Activated T-helper 17 cell treated with anti-CD3 and anti-CD28 coated beads, Interleukin-2, amount 50 U/mL, for 72 hours (primary cell): ENCODE measurements at regions not wholly inside any gene's neighbourhood (a gene's known extent, or its start where the extent isn't known, plus 50 kb on each side); places are given as distances from the start of the nearest gene placed in this dataset.

ENCODE experiments used
- ATAC-seq: fragments of 150-1000 bp; cut with Tn5 transposase; replicated peaks from 2 replicates; pipeline ENCODE4 v1.10.0; 2021; ENCODE audit warnings: mild to moderate bottlenecking, moderate library complexity
- H3K27ac Mint-ChIP-seq: one replicate; pipeline ENCODE4 v1.8.0; 2022; ENCODE audit warnings: mixed read lengths
- H3K27me3 Mint-ChIP-seq: one replicate; pipeline ENCODE4 v1.8.0; 2022; ENCODE audit warnings: mixed read lengths
- H3K36me3 Mint-ChIP-seq: one replicate; pipeline ENCODE4 v1.8.0; 2022; ENCODE audit warnings: low read depth, mild to moderate bottlenecking, mixed read lengths
- H3K4me1 Mint-ChIP-seq: one replicate; pipeline ENCODE4 v1.8.0; 2022; ENCODE audit warnings: mixed read lengths
- H3K4me3 Mint-ChIP-seq: one replicate; pipeline ENCODE4 v1.8.0; 2022; ENCODE audit warnings: mild to moderate bottlenecking, mixed read lengths
- H3K9me3 Mint-ChIP-seq: one replicate; pipeline ENCODE4 v1.8.0; 2022; ENCODE audit warnings: mixed read lengths

GRCh38 chr11:112401036-112401769 lies 140.5 kb upstream of the PLET1 start:
- Mint-ChIP-seq H3K4me3 (no peak overlapping the region), H3K4me1 (no peaks in the 10 kb centered on the region), H3K27me3 (no peaks in the 10 kb centered on the region), H3K27ac (no peak overlapping the region), H3K9me3 (no peaks in the 10 kb centered on the region), H3K36me3 (no peaks in the 10 kb centered on the region)
- no peak for ATAC-seq

- no peaks in the 10 kb centered on the region for H3K4me1 Mint-ChIP-seq
- H3K4me3 Mint-ChIP-seq = no peak overlapping the region
- no peak for ATAC-seq
- no peak overlapping the region for H3K27ac Mint-ChIP-seq
- no peaks in the 10 kb centered on the region for H3K9me3 Mint-ChIP-seq
- no peaks in the 10 kb centered on the region for H3K36me3 Mint-ChIP-seq
- H3K27me3 Mint-ChIP-seq = no peaks in the 10 kb centered on the region
These were observed 142.8 kb upstream of the PLET1 start for GRCh38 chr11:112403432-112403831.

- Mint-ChIP-seq H3K27ac (no peak overlapping the region), H3K36me3 (no peaks in the 10 kb centered on the region), H3K4me1 (no peaks in the 10 kb centered on the region), H3K9me3 (no peaks in the 10 kb centered on the region), H3K27me3 (no peaks in the 10 kb centered on the region), H3K4me3 (no peak overlapping the region)
- ATAC-seq = no peak
These were observed 143.5 kb upstream of the PLET1 start for GRCh38 chr11:112404112-112404511.

GRCh38 chr11:112408517-112408916 lies 147.9 kb upstream of the PLET1 start:
- Mint-ChIP-seq H3K36me3 (no peaks in the 10 kb centered on the region), H3K4me1 (peaks cover 12% of the 10 kb centered on the region), H3K9me3 (peaks cover 8% of the 10 kb centered on the region), H3K27me3 (peaks cover 4% of the 10 kb centered on the region), H3K4me3 (no peak overlapping the region), H3K27ac (no peak overlapping the region)
- ATAC-seq = no peak

GRCh38 chr11:112410325-112410724 lies 149.7 kb upstream of the PLET1 start:
- Mint-ChIP-seq H3K4me1 (peaks cover 12% of the 10 kb centered on the region), H3K9me3 (peaks cover 17% of the 10 kb centered on the region), H3K27ac (peak overlapping the region; percentile 58), H3K27me3 (peaks cover 12% of the 10 kb centered on the region), H3K36me3 (no peaks in the 10 kb centered on the region), H3K4me3 (peak overlapping the region; percentile 11)
- ATAC-seq = peak; percentile 49

- no peak overlapping the region for H3K27ac Mint-ChIP-seq
- H3K27me3 Mint-ChIP-seq = peaks cover 12% of the 10 kb centered on the region
- H3K4me1 Mint-ChIP-seq = peaks cover 12% of the 10 kb centered on the region
- peaks cover 17% of the 10 kb centered on the region for H3K9me3 Mint-ChIP-seq
- H3K4me3 Mint-ChIP-seq = no peak overlapping the region
- no peaks in the 10 kb centered on the region for H3K36me3 Mint-ChIP-seq
- ATAC-seq = peak; percentile 82
These were observed 151.7 kb upstream of the PLET1 start for GRCh38 chr11:112412383-112412782.

- Mint-ChIP-seq H3K27ac (peak overlapping the region; percentile 15), H3K4me1 (peaks cover 9% of the 10 kb centered on the region), H3K36me3 (no peaks in the 10 kb centered on the region), H3K9me3 (peaks cover 9% of the 10 kb centered on the region), H3K4me3 (peak overlapping the region; percentile 38), H3K27me3 (peaks cover 8% of the 10 kb centered on the region)
- no peak for ATAC-seq
These were observed 156.7 kb upstream of the PLET1 start for GRCh38 chr11:112417339-112417738.

- Mint-ChIP-seq H3K36me3 (no peaks in the 10 kb centered on the region), H3K27me3 (peaks cover 8% of the 10 kb centered on the region), H3K9me3 (peaks cover 9% of the 10 kb centered on the region), H3K4me1 (peaks cover 6% of the 10 kb centered on the region), H3K4me3 (no peak overlapping the region), H3K27ac (no peak overlapping the region)
- ATAC-seq = peak; percentile 23
These were observed 157.8 kb upstream of the PLET1 start for GRCh38 chr11:112418438-112418837.

- Mint-ChIP-seq H3K27ac (no peak overlapping the region), H3K9me3 (peaks cover 3% of the 10 kb centered on the region), H3K4me3 (no peak overlapping the region), H3K27me3 (no peaks in the 10 kb centered on the region), H3K36me3 (no peaks in the 10 kb centered on the region), H3K4me1 (peaks cover 6% of the 10 kb centered on the region)
- ATAC-seq = no peak
These were observed 161.2 kb upstream of the PLET1 start for GRCh38 chr11:112421879-112422278.

GRCh38 chr11:112425121-112425520 lies 164.5 kb upstream of the PLET1 start:
- Mint-ChIP-seq H3K27ac (no peak overlapping the region), H3K9me3 (peaks cover 9% of the 10 kb centered on the region), H3K4me3 (no peak overlapping the region), H3K4me1 (no peaks in the 10 kb centered on the region), H3K27me3 (no peaks in the 10 kb centered on the region), H3K36me3 (no peaks in the 10 kb centered on the region)
- ATAC-seq = no peak

- no peaks in the 10 kb centered on the region for H3K36me3 Mint-ChIP-seq
- no peaks in the 10 kb centered on the region for H3K4me1 Mint-ChIP-seq
- no peak overlapping the region for H3K4me3 Mint-ChIP-seq
- no peak for ATAC-seq
- H3K27me3 Mint-ChIP-seq = peaks cover 13% of the 10 kb centered on the region
- H3K9me3 Mint-ChIP-seq = peaks cover 15% of the 10 kb centered on the region
- H3K27ac Mint-ChIP-seq = no peak overlapping the region
These were observed 176.4 kb upstream of the PLET1 start for GRCh38 chr11:112437096-112437495.

GRCh38 chr11:112439614-112440013 lies 179.0 kb upstream of the PLET1 start:
- Mint-ChIP-seq H3K9me3 (peaks cover 16% of the 10 kb centered on the region), H3K27ac (no peak overlapping the region), H3K4me1 (no peaks in the 10 kb centered on the region), H3K27me3 (peaks cover 6% of the 10 kb centered on the region), H3K4me3 (no peak overlapping the region), H3K36me3 (no peaks in the 10 kb centered on the region)
- ATAC-seq = no peak

- Mint-ChIP-seq H3K4me1 (no peaks in the 10 kb centered on the region), H3K36me3 (no peaks in the 10 kb centered on the region), H3K27me3 (peaks cover 6% of the 10 kb centered on the region), H3K9me3 (peaks cover 22% of the 10 kb centered on the region), H3K4me3 (no peak overlapping the region), H3K27ac (no peak overlapping the region)
- ATAC-seq = no peak
These were observed 179.9 kb upstream of the PLET1 start for GRCh38 chr11:112440518-112440917.

GRCh38 chr11:112448168-112448567 lies 187.5 kb upstream of the PLET1 start:
- no peak overlapping the region for H3K4me3 Mint-ChIP-seq
- H3K27me3 Mint-ChIP-seq = peaks cover 3% of the 10 kb centered on the region
- H3K36me3 Mint-ChIP-seq = no peaks in the 10 kb centered on the region
- H3K4me1 Mint-ChIP-seq = no peaks in the 10 kb centered on the region
- peaks cover 13% of the 10 kb centered on the region for H3K9me3 Mint-ChIP-seq
- no peak for ATAC-seq
- no peak overlapping the region for H3K27ac Mint-ChIP-seq

GRCh38 chr11:112448806-112449205 lies 188.1 kb upstream of the PLET1 start:
- no peaks in the 10 kb centered on the region for H3K36me3 Mint-ChIP-seq
- peaks cover 3% of the 10 kb centered on the region for H3K27me3 Mint-ChIP-seq
- no peaks in the 10 kb centered on the region for H3K4me1 Mint-ChIP-seq
- H3K27ac Mint-ChIP-seq = no peak overlapping the region
- no peak overlapping the region for H3K4me3 Mint-ChIP-seq
- no peak for ATAC-seq
- H3K9me3 Mint-ChIP-seq = peaks cover 13% of the 10 kb centered on the region

- H3K27ac Mint-ChIP-seq = no peak overlapping the region
- H3K4me1 Mint-ChIP-seq = no peaks in the 10 kb centered on the region
- no peaks in the 10 kb centered on the region for H3K9me3 Mint-ChIP-seq
- H3K27me3 Mint-ChIP-seq = no peaks in the 10 kb centered on the region
- no peak overlapping the region for H3K4me3 Mint-ChIP-seq
- ATAC-seq = no peak
- H3K36me3 Mint-ChIP-seq = no peaks in the 10 kb centered on the region
These were observed 190.6 kb upstream of the PLET1 start for GRCh38 chr11:112451250-112451649.
